ENCODE measurements at regions not wholly inside any gene's neighbourhood (a gene's known extent, or its start where the extent isn't known, plus 50 kb on each side); places are given as distances from the start of the nearest gene placed in this dataset.

GRCh38 chr12:87782838-87783237 lies 246.4 kb downstream of the C12orf50 start:
- DNase-seq = no peak

GRCh38 chr12:87779858-87780498 lies 249.2 kb downstream of the C12orf50 start:
- no peak for DNase-seq

- DNase-seq = no peak
Measured at GRCh38 chr12:87779016-87779415, 250.2 kb downstream of the C12orf50 start.

GRCh38 chr12:87778065-87778464 lies 251.1 kb downstream of the C12orf50 start:
- DNase-seq = no peak

- no peak for DNase-seq
Measured at GRCh38 chr12:87775784-87776183, 253.4 kb downstream of the C12orf50 start.

- no peak for DNase-seq
Measured at GRCh38 chr12:87775051-87775450, 254.2 kb downstream of the C12orf50 start.

- no peak for DNase-seq
Measured at GRCh38 chr12:87772401-87772800, 256.8 kb downstream of the C12orf50 start.

- DNase-seq = no peak
Measured at GRCh38 chr12:87768501-87769287, 260.5 kb downstream of the C12orf50 start.

GRCh38 chr12:87766044-87766443 lies 263.2 kb downstream of the C12orf50 start:
- DNase-seq = no peak

GRCh38 chr12:87760943-87761342 lies 268.3 kb downstream of the C12orf50 start:
- no peak for DNase-seq

GRCh38 chr12:87758271-87758670 lies 270.9 kb downstream of the C12orf50 start:
- no peak for DNase-seq

GRCh38 chr12:87756721-87757120 lies 272.5 kb downstream of the C12orf50 start:
- no peak for DNase-seq

- no peak for DNase-seq
Measured at GRCh38 chr12:87756111-87756510, 273.1 kb downstream of the C12orf50 start.

GRCh38 chr12:87728931-87729593 lies 300.1 kb downstream of the C12orf50 start:
- DNase-seq = no peak

- DNase-seq = no peak
Measured at GRCh38 chr12:87720967-87721366, 308.2 kb downstream of the C12orf50 start.

GRCh38 chr12:87704374-87704773 lies 324.8 kb downstream of the C12orf50 start:
- DNase-seq = no peak

- DNase-seq = no peak
Measured at GRCh38 chr12:87690236-87690810, 338.9 kb downstream of the C12orf50 start.

- no peak for DNase-seq
Measured at GRCh38 chr12:87689196-87689595, 340.0 kb downstream of the C12orf50 start.

GRCh38 chr12:87687362-87687761 lies 341.8 kb downstream of the C12orf50 start:
- no peak for DNase-seq

GRCh38 chr12:87685696-87686095 lies 343.5 kb downstream of the C12orf50 start:
- DNase-seq = no peak

GRCh38 chr12:87679251-87679650 lies 349.9 kb downstream of the C12orf50 start:
- no peak for DNase-seq

GRCh38 chr12:87678453-87678852 lies 350.7 kb downstream of the C12orf50 start:
- no peak for DNase-seq

GRCh38 chr12:87676731-87677130 lies 352.5 kb downstream of the C12orf50 start:
- DNase-seq = no peak

GRCh38 chr12:87671757-87672156 lies 357.4 kb downstream of the C12orf50 start:
- no peak for DNase-seq

Data from stimulated activated CD4-positive, alpha-beta T cell treated with anti-CD3 and anti-CD28 coated beads, Interleukin-2, amount 100 ng/mL, for 48 hours (primary cell).